ENCODE measurements at regions not wholly inside any gene's neighbourhood (a gene's known extent, or its start where the extent isn't known, plus 50 kb on each side); places are given as distances from the start of the nearest gene placed in this dataset.

GRCh38 chr7:25643286-25643685 lies 415.0 kb upstream of the NPVF start:
- in situ Hi-C loops (cut with MboI; ENCODE audit: low sequenced_read_pairs, unreplicated experiment): no loop called here
- TF ChIP-seq CTCF (IDR thresholded peaks at IDR 0.05; ENCODE audit: borderline replicate concordance, control extremely low read depth, extremely low read depth, insufficient read depth, missing control alignments): no peak
- DNase-seq (ENCODE audit: low spot score): no peak

- in situ Hi-C loops (cut with MboI; ENCODE audit: low sequenced_read_pairs, unreplicated experiment): no loop called here
- TF ChIP-seq CTCF (IDR thresholded peaks at IDR 0.05; ENCODE audit: borderline replicate concordance, control extremely low read depth, extremely low read depth, insufficient read depth, missing control alignments): no peak
- no peak for DNase-seq (ENCODE audit: low spot score)
Observed at GRCh38 chr7:25643770-25644394, 415.6 kb upstream of the NPVF start.

- TF ChIP-seq CTCF (IDR thresholded peaks at IDR 0.05; ENCODE audit: borderline replicate concordance, control extremely low read depth, extremely low read depth, insufficient read depth, missing control alignments): no peak
- in situ Hi-C loops (cut with MboI; ENCODE audit: low sequenced_read_pairs, unreplicated experiment): no loop called here
- no peak for DNase-seq (ENCODE audit: low spot score)
Observed at GRCh38 chr7:25646726-25647413, 418.6 kb upstream of the NPVF start.

GRCh38 chr7:25647872-25648271 lies 419.6 kb upstream of the NPVF start:
- in situ Hi-C loops (cut with MboI; ENCODE audit: low sequenced_read_pairs, unreplicated experiment): no loop called here
- no peak for DNase-seq (ENCODE audit: low spot score)
- TF ChIP-seq CTCF (IDR thresholded peaks at IDR 0.05; ENCODE audit: borderline replicate concordance, control extremely low read depth, extremely low read depth, insufficient read depth, missing control alignments): no peak

GRCh38 chr7:25652366-25652765 lies 424.1 kb upstream of the NPVF start:
- in situ Hi-C loops (cut with MboI; ENCODE audit: low sequenced_read_pairs, unreplicated experiment): no loop called here
- DNase-seq (ENCODE audit: low spot score): no peak
- no peak for TF ChIP-seq CTCF (IDR thresholded peaks at IDR 0.05; ENCODE audit: borderline replicate concordance, control extremely low read depth, extremely low read depth, insufficient read depth, missing control alignments)

GRCh38 chr7:25653384-25653783 lies 425.1 kb upstream of the NPVF start:
- DNase-seq (ENCODE audit: low spot score): no peak
- no peak for TF ChIP-seq CTCF (IDR thresholded peaks at IDR 0.05; ENCODE audit: borderline replicate concordance, control extremely low read depth, extremely low read depth, insufficient read depth, missing control alignments)
- in situ Hi-C loops (cut with MboI; ENCODE audit: low sequenced_read_pairs, unreplicated experiment): no loop called here
